WERI-Rb-1 (cell line): ENCODE measurements at regions not wholly inside any gene's neighbourhood (a gene's known extent, or its start where the extent isn't known, plus 50 kb on each side); places are given as distances from the start of the nearest gene placed in this dataset.

Experiments used
- DNase-seq: peaks from one replicate; pipeline ENCODE4 v3.0.0-alpha.2; 2020
- H3K27ac ChIP-seq: fragments of 250-450 bp; sonication (Bioruptor Pico); 2 replicates; pipeline ENCODE4 v1.5.1; 2020; ENCODE audit warnings: mild to moderate bottlenecking, moderate library complexity
- H3K27me3 ChIP-seq: fragments of 250-450 bp; sonication (Bioruptor Pico); 2 replicates; pipeline ENCODE4 v1.5.1; 2021; ENCODE audit warnings: mild to moderate bottlenecking, low read depth, moderate library complexity; ENCODE audit not compliant: insufficient read depth, severe bottlenecking
- H3K36me3 ChIP-seq: fragments of 250-450 bp; sonication (Bioruptor Pico); 2 replicates; pipeline ENCODE4 v1.5.1; 2020; ENCODE audit warnings: mild to moderate bottlenecking, moderate library complexity
- H3K4me3 ChIP-seq: 2 replicates; pipeline ENCODE4 v1.5.1; 2011; ENCODE audit warnings: low read depth, mild to moderate bottlenecking, control low read depth, low read length
- H3K9me3 ChIP-seq: fragments of 250-450 bp; sonication (Bioruptor Pico); 2 replicates; pipeline ENCODE4 v1.5.1; 2021; ENCODE audit warnings: mild to moderate bottlenecking, moderate library complexity; ENCODE audit not compliant: severe bottlenecking
- CTCF ChIP-seq: IDR thresholded peaks from 2 replicates; pipeline ENCODE4 v1.5.1; 2011; ENCODE audit warnings: low read depth, mild to moderate bottlenecking, control low read depth, inconsistent platforms, low read length

DNA sequence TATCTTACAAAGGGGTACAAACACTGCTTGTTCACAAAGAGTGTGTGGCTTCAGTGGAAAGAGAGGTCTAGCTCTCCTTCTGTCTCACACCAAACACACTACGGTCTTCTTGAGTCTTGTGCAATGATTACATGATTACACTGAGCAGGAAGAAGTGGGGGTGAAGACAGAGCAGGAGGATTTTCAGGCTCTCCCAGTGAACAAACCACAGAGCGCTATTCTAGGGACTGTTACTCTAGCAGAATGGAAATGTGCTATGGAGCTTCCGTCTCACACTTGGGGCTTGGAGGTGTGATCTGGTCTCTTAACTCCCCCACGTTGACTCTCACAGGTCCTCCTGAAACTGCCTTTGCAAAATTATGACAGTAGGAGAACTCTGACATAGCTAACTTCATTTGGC lies 203.4 kb downstream of the MYLK4 start:
- no peak overlapping the region for H3K4me3 ChIP-seq
- TF ChIP-seq CTCF, result no peak
- peaks cover 87% of the 10 kb centered on the region for H3K27me3 ChIP-seq
- no peak overlapping the region for H3K27ac ChIP-seq
- H3K36me3 ChIP-seq, result no peaks in the 10 kb centered on the region
- DNase-seq, result no peak
- H3K9me3 ChIP-seq, result peaks cover 3% of the 10 kb centered on the region

DNA sequence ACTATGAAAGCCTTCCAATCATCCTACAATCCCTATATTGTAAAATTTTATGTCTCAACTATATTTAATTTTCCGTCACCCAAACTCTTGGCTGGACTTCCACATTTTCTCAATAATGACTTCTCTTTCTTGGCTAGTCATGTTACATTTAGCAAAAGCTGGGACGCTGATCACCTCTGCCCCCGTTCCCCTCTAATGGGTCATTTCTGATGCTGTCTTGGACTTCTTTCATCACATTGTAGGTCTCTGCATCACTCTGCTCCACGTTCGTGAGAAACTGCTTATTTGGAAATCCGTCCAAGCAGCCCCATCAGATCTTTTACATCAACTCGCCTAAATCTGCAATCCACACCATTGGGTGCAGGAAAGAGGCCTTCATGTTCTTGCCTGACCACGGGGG lies 203.8 kb downstream of the MYLK4 start:
- Histone ChIP-seq H3K36me3 (no peaks in the 10 kb centered on the region), H3K27ac (no peak overlapping the region), H3K27me3 (peaks cover 91% of the 10 kb centered on the region), H3K4me3 (no peak overlapping the region), H3K9me3 (peaks cover 3% of the 10 kb centered on the region)
- no peak for DNase-seq
- TF ChIP-seq CTCF, result no peak

GRCh38 chr6:2545383-2546038 lies 205.2 kb downstream of the MYLK4 start:
- Histone ChIP-seq H3K27ac (no peak overlapping the region), H3K36me3 (no peaks in the 10 kb centered on the region), H3K4me3 (no peak overlapping the region), H3K9me3 (peaks cover 3% of the 10 kb centered on the region), H3K27me3 (peaks cover 93% of the 10 kb centered on the region)
- DNase-seq, result no peak
- TF ChIP-seq CTCF, result no peak

DNA sequence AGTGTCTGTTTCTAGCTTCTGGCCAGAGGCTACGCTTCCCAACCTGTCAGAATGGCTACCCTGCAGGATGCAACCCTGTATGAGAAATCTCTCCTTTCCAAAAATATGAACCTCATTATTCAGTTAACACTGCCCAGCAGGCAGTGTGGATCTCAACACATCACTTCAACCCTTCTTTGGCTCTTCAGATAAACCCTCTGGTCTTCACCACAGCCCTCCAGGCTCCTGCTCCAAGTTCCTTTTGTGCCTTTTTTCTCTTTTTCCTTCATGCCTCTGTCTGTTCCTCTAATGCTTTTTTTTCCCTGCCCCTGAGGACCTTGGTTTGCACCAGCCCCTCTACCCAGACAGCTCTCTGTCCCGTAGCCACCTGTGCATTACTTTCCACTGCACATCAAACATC lies 207.4 kb downstream of the MYLK4 start:
- Histone ChIP-seq H3K36me3 (no peaks in the 10 kb centered on the region), H3K27me3 (peaks cover 94% of the 10 kb centered on the region), H3K9me3 (peaks cover 3% of the 10 kb centered on the region), H3K27ac (no peak overlapping the region), H3K4me3 (no peak overlapping the region)
- TF ChIP-seq CTCF, result no peak
- DNase-seq, result no peak

DNA sequence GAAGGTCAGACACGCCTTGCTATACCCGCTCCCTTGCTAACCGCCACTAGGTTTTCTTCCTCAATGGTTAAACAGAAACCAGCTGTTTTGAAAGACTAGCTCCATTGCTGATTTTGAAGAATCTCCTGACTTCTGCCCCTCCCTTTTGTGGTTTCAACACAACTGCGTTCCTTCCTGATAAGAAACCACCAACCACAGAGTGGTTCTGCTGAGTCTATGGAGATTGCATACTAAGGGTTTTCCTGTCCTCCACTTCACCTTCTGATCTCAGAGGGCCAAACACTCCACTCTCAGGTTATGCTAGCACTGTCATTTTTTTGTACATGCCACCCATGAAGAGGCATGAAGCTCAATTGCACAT lies 207.9 kb downstream of the MYLK4 start:
- Histone ChIP-seq H3K9me3 (peaks cover 3% of the 10 kb centered on the region), H3K27ac (no peak overlapping the region), H3K4me3 (no peak overlapping the region), H3K27me3 (peaks cover 93% of the 10 kb centered on the region), H3K36me3 (no peaks in the 10 kb centered on the region)
- TF ChIP-seq CTCF, result no peak
- DNase-seq, result no peak

DNA sequence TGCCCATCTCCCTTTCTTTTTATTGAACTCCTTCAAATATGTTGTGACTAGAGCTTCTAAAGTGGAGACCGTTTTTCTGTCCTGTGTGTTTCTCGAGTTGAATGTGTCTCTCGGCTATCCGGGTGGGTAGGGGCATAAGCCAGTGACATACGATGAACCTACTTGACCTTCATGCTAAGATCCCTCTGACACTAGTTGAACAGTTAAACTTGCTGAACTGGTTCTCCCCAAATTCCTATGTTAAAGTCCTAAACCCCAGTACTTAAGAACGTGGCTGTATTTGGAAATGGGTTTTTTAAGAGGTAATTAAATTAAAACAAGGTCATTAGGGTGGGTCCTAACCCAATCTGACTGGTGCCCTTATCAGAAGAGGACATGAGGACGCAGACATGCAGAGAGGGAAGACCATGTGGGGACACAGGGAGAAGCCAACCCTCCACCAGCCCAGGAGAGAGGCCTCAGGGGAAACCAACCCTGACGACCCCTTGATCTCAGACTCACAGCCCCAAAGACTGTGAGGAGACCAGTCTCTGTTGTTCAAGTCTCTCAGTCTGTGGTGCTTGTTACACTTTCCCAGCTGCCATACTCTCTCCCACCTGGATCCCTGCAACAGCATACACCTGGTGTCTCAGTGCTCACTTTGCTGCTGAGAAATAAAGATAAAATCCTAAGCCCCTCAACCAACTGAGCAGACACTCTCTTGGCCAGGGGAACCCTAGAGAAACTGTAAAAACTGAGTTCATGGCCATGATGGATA lies 208.4 kb downstream of the MYLK4 start:
- Histone ChIP-seq H3K36me3 (no peaks in the 10 kb centered on the region), H3K4me3 (no peak overlapping the region), H3K27me3 (peaks cover 91% of the 10 kb centered on the region), H3K9me3 (peaks cover 3% of the 10 kb centered on the region), H3K27ac (no peak overlapping the region)
- TF ChIP-seq CTCF, result no peak
- DNase-seq, result no peak
